Thyroid gland (tissue), 4 donors: ENCODE measurements at regions not wholly inside any gene's neighbourhood (a gene's known extent, or its start where the extent isn't known, plus 50 kb on each side); places are given as distances from the start of the nearest gene placed in this dataset.

Experiments
- CTCF ChIP-seq, 6 experiments: fragments of 200-600 bp in 3 of 6; fragments of 450-650 bp in 3 of 6; sonication (generic) in 3 of 6; IDR thresholded peaks; one replicate each; pipeline ENCODE4 v1.5.1; 2016 to 2019; ENCODE audit warnings: antibody characterized with exemption in 6 of 6, mild to moderate bottlenecking in 2 of 6, inconsistent platforms in 1 of 6, moderate library complexity in 1 of 6
- POLR2A ChIP-seq, 2 donors: fragments of 450-650 bp; IDR thresholded peaks; one replicate each; pipeline ENCODE4 v1.6.1; 2017; ENCODE audit warnings: antibody characterized with exemption in 2 of 2, mild to moderate bottlenecking in 2 of 2, moderate library complexity in 1 of 2

GRCh38 chr1:82215853-82216175 lies 415.1 kb downstream of the ADGRL2 start:
- TF ChIP-seq CTCF (IDR thresholded peaks at IDR 0.05) (no peak), POLR2A (IDR thresholded peaks at IDR 0.05) (no peak)
